ENCODE measurements at regions not wholly inside any gene's neighbourhood (a gene's known extent, or its start where the extent isn't known, plus 50 kb on each side); places are given as distances from the start of the nearest gene placed in this dataset.

DNA sequence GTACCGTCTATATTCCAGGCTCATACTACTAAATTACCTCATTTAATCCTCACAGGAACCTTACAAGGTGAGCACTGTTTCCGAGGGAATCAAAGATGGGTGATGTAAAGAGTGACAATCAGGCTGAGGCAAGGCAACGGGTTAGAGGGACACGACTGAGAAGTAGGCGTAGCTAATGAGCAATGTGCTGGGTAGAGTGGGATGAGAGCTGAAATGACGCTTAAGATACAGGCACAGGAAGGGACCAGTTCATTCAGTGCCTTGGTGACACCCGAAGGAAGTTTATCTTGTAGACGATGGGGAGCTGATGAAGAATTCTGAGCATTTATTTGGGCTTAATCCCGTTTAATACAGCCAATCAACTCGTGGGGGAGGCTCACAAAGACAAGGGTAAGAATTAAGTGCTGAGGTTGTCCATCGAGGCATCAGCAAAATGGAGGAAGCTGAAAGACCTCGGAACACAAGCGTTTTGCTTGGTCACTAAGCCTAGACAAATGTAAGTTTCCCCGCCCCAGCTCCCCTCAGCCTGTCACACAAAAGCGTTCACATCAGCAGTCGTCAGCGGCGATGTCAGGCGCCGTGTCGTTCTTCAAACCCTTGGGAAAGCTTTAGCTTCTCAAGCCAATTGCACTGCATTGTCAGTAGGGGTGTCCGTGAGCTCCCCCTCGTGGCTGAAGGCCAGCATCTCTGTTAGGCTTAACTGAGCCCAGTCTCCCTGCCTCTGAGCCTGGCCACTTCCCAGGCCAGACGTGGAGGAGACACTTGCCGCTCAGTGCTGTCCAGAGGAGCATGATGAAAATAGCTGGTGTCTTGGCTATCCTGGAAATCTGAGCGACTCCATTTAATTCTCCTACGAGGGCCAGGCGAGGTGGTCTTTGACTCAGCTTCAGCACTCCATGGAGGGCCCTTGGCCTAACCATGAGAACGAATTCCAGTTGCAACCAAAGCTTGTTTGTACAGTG is 288.5 kb upstream of the G2E3 start:
- Mint-ChIP-seq H3K4me3 (peak overlapping the region; percentile 7 to 50), H3K4me1 (peaks cover 9 to 16% of the 10 kb centered on the region in 2 experiments), H3K27ac (peak overlapping the region in 1 of 3 experiments; percentile 83; a peak in 1 of 7 replicates), H3K9me3 (no peaks in the 10 kb centered on the region), H3K27me3 (ENCODE audit: low read depth) (peaks cover 8% of the 10 kb centered on the region), H3K36me3 (ENCODE audit: insufficient read depth in 1 of 3, low read depth in 3 of 3) (no peaks in the 10 kb centered on the region)
- no CpG with 5 or more reads among the region's 29 CpGs for WGBS (ENCODE audit: extremely low coverage, insufficient read length, low lambda C conversion rate)
- Histone ChIP-seq H3K23ac (ENCODE audit: insufficient read length, low read depth, low read length) (no peak overlapping the region), H3K9ac (ENCODE audit: extremely low read depth, insufficient read length, low read length) (no peak overlapping the region), H4K8ac (replicated peaks; ENCODE audit: insufficient read length, low read depth, low read length) (no peak overlapping the region), H3K9me3 (ENCODE audit: control insufficient read depth, low read depth, low read length) (no peaks in the 10 kb centered on the region), H3K27me3 (ENCODE audit: insufficient read depth, low read length) (no peaks in the 10 kb centered on the region), H3K4ac (ENCODE audit: low read depth, low read length) (no peak overlapping the region), H3T11ph (ENCODE audit: low read length) (no peak overlapping the region), H3K27ac (ENCODE audit: insufficient read length, low read depth, low read length) (no peak overlapping the region), H2BK20ac (ENCODE audit: low read depth, low read length, poor library complexity, severe bottlenecking) (no peak overlapping the region), H3K4me1 (ENCODE audit: insufficient read depth, low read length) (no peaks in the 10 kb centered on the region; the same call in 1 of the 2 replicates), H2BK120ac (ENCODE audit: low read depth, low read length, poor library complexity, severe bottlenecking) (no peak overlapping the region), H2BK15ac (ENCODE audit: low read depth, low read length) (no peak overlapping the region), H3K23me2 (ENCODE audit: insufficient read length, low read depth, low read length, poor library complexity, severe bottlenecking) (no peaks in the 10 kb centered on the region), H4K20me1 (ENCODE audit: control insufficient read depth, insufficient read depth, insufficient read length) (no peaks in the 10 kb centered on the region), H3K4me2 (ENCODE audit: insufficient read depth, insufficient read length, low read length) (peak overlapping the region; percentile 7), H2BK5ac (ENCODE audit: insufficient read length, low read length) (no peak overlapping the region), H4K5ac (ENCODE audit: insufficient read length, low read depth, low read length) (no peak overlapping the region), H2BK12ac (ENCODE audit: insufficient read length, low read depth, low read length) (no peak overlapping the region), H3K56ac (ENCODE audit: insufficient read length, low read depth, low read length) (no peak overlapping the region), H3K18ac (ENCODE audit: insufficient read length, low read depth, low read length) (no peak overlapping the region), H2AK5ac (ENCODE audit: insufficient read length, low read length) (no peak overlapping the region), H4K91ac (ENCODE audit: insufficient read length, low read depth, low read length) (no peak overlapping the region), H3K79me2 (ENCODE audit: insufficient read depth, low read length) (no peaks in the 10 kb centered on the region), H3K14ac (ENCODE audit: insufficient read depth, low read length) (no peak overlapping the region), H2AFZ (ENCODE audit: low read length) (peak overlapping the region; percentile 50), H3K79me1 (ENCODE audit: insufficient read depth, low read depth, low read length, poor library complexity, severe bottlenecking) (no peaks in the 10 kb centered on the region)
- peak; percentile 94 for DNase-seq
- TF ChIP-seq CTCF (conservative IDR thresholded peaks at IDR 0.05) = peak; percentile 97

All from H9 (cell line).